Activated T-cell treated with anti-CD3 and anti-CD28 coated beads, Interleukin-2, amount 50 U/mL, for 24 hours (primary cell): ENCODE measurements at regions not wholly inside any gene's neighbourhood (a gene's known extent, or its start where the extent isn't known, plus 50 kb on each side); places are given as distances from the start of the nearest gene placed in this dataset.

ENCODE experiments used
- DNase-seq: peaks from one replicate; pipeline ENCODE4 v3.0.0-alpha.2; 2020
- H3K27ac Mint-ChIP-seq: 2 replicates; pipeline ENCODE4 v1.8.0; 2020; ENCODE audit warnings: mild to moderate bottlenecking, mixed read lengths
- H3K27me3 Mint-ChIP-seq: 2 replicates; pipeline ENCODE4 v1.8.0; 2020; ENCODE audit warnings: mixed read lengths
- H3K36me3 Mint-ChIP-seq: 2 replicates; pipeline ENCODE4 v1.8.0; 2020; ENCODE audit warnings: low read depth, mixed read lengths
- H3K4me1 Mint-ChIP-seq: 2 replicates; pipeline ENCODE4 v1.8.0; 2020; ENCODE audit warnings: low read depth, mixed read lengths
- H3K4me3 Mint-ChIP-seq: 2 replicates; pipeline ENCODE4 v1.8.0; 2020; ENCODE audit warnings: mild to moderate bottlenecking, moderate library complexity, mixed read lengths
- H3K9me3 Mint-ChIP-seq: 2 replicates; pipeline ENCODE4 v1.8.0; 2020; ENCODE audit warnings: mixed read lengths

- H3K4me1 Mint-ChIP-seq: peaks cover 7% of the 10 kb centered on the region
- H3K9me3 Mint-ChIP-seq: no peaks in the 10 kb centered on the region
- no peak overlapping the region for H3K4me3 Mint-ChIP-seq
- no peak for DNase-seq
- H3K36me3 Mint-ChIP-seq: no peaks in the 10 kb centered on the region
- no peak overlapping the region for H3K27ac Mint-ChIP-seq
- H3K27me3 Mint-ChIP-seq: peaks cover 59% of the 10 kb centered on the region
Measured at GRCh38 chrX:110408949-110409588, 50.4 kb downstream of the RTL9 start.

- DNase-seq: no peak
Measured at GRCh38 chrX:110409925-110410324, 51.3 kb downstream of the RTL9 start.

GRCh38 chrX:110410603-110411002 is 52.0 kb downstream of the RTL9 start:
- no peak for DNase-seq

More at GRCh38 chrX:110409925-110410324, 51.3 kb downstream of the RTL9 start:
- no peak overlapping the region for H3K27ac Mint-ChIP-seq
- peaks cover 58% of the 10 kb centered on the region for H3K27me3 Mint-ChIP-seq
- H3K4me3 Mint-ChIP-seq: no peak overlapping the region
- no peaks in the 10 kb centered on the region for H3K36me3 Mint-ChIP-seq
- no peaks in the 10 kb centered on the region for H3K9me3 Mint-ChIP-seq
- H3K4me1 Mint-ChIP-seq: peaks cover 7% of the 10 kb centered on the region

GRCh38 chrX:110412971-110413726 is 54.5 kb downstream of the RTL9 start:
- Mint-ChIP-seq H3K9me3 (no peaks in the 10 kb centered on the region), H3K4me3 (no peak overlapping the region), H3K27me3 (peaks cover 66% of the 10 kb centered on the region), H3K27ac (no peak overlapping the region), H3K36me3 (no peaks in the 10 kb centered on the region), H3K4me1 (peaks cover 7% of the 10 kb centered on the region)
- peak; percentile 78 for DNase-seq

More at GRCh38 chrX:110410603-110411002, 52.0 kb downstream of the RTL9 start:
- Mint-ChIP-seq H3K36me3 (no peaks in the 10 kb centered on the region), H3K4me1 (peaks cover 7% of the 10 kb centered on the region), H3K9me3 (no peaks in the 10 kb centered on the region), H3K27ac (no peak overlapping the region), H3K27me3 (peaks cover 62% of the 10 kb centered on the region), H3K4me3 (no peak overlapping the region)

- no peak for DNase-seq
- H3K4me3 Mint-ChIP-seq: no peak overlapping the region
- H3K4me1 Mint-ChIP-seq: peaks cover 7% of the 10 kb centered on the region
- no peaks in the 10 kb centered on the region for H3K36me3 Mint-ChIP-seq
- peaks cover 65% of the 10 kb centered on the region for H3K27me3 Mint-ChIP-seq
- no peaks in the 10 kb centered on the region for H3K9me3 Mint-ChIP-seq
- H3K27ac Mint-ChIP-seq: no peak overlapping the region
Measured at GRCh38 chrX:110413727-110414124, 55.1 kb downstream of the RTL9 start.

- no peak overlapping the region for H3K27ac Mint-ChIP-seq
- peaks cover 70% of the 10 kb centered on the region for H3K27me3 Mint-ChIP-seq
- no peak overlapping the region for H3K4me3 Mint-ChIP-seq
Measured at GRCh38 chrX:110414273-110414672, 55.6 kb downstream of the RTL9 start.

GRCh38 chrX:110414679-110415439 is 56.2 kb downstream of the RTL9 start:
- Mint-ChIP-seq H3K27ac (no peak overlapping the region), H3K4me1 (peaks cover 6% of the 10 kb centered on the region), H3K27me3 (peaks cover 70% of the 10 kb centered on the region), H3K36me3 (no peaks in the 10 kb centered on the region), H3K4me3 (no peak overlapping the region), H3K9me3 (no peaks in the 10 kb centered on the region)
- DNase-seq: no peak

More at GRCh38 chrX:110414273-110414672, 55.6 kb downstream of the RTL9 start:
- Mint-ChIP-seq H3K9me3 (no peaks in the 10 kb centered on the region), H3K4me1 (peaks cover 7% of the 10 kb centered on the region), H3K36me3 (no peaks in the 10 kb centered on the region)
- DNase-seq: no peak

GRCh38 chrX:110415440-110416170 is 57.0 kb downstream of the RTL9 start:
- Mint-ChIP-seq H3K27ac (no peak overlapping the region), H3K4me1 (peaks cover 3% of the 10 kb centered on the region), H3K36me3 (no peaks in the 10 kb centered on the region), H3K9me3 (no peaks in the 10 kb centered on the region), H3K4me3 (no peak overlapping the region), H3K27me3 (peaks cover 67% of the 10 kb centered on the region)
- DNase-seq: no peak

- no peak for DNase-seq
- H3K27me3 Mint-ChIP-seq: peaks cover 62% of the 10 kb centered on the region
Measured at GRCh38 chrX:110417128-110417527, 58.5 kb downstream of the RTL9 start.

GRCh38 chrX:110418316-110419235 is 59.9 kb downstream of the RTL9 start:
- H3K4me1 Mint-ChIP-seq: no peaks in the 10 kb centered on the region
- no peak overlapping the region for H3K27ac Mint-ChIP-seq
- H3K9me3 Mint-ChIP-seq: no peaks in the 10 kb centered on the region
- H3K36me3 Mint-ChIP-seq: no peaks in the 10 kb centered on the region
- DNase-seq: no peak
- peaks cover 55% of the 10 kb centered on the region for H3K27me3 Mint-ChIP-seq
- no peak overlapping the region for H3K4me3 Mint-ChIP-seq

More at GRCh38 chrX:110417128-110417527, 58.5 kb downstream of the RTL9 start:
- Mint-ChIP-seq H3K27ac (no peak overlapping the region), H3K4me1 (peaks cover 3% of the 10 kb centered on the region), H3K4me3 (no peak overlapping the region), H3K36me3 (no peaks in the 10 kb centered on the region), H3K9me3 (no peaks in the 10 kb centered on the region)

- no peak overlapping the region for H3K27ac Mint-ChIP-seq
- H3K9me3 Mint-ChIP-seq: no peaks in the 10 kb centered on the region
- H3K4me1 Mint-ChIP-seq: no peaks in the 10 kb centered on the region
- H3K4me3 Mint-ChIP-seq: no peak overlapping the region
- peaks cover 50% of the 10 kb centered on the region for H3K27me3 Mint-ChIP-seq
- no peak for DNase-seq
- H3K36me3 Mint-ChIP-seq: no peaks in the 10 kb centered on the region
Measured at GRCh38 chrX:110419512-110419911, 60.9 kb downstream of the RTL9 start.

GRCh38 chrX:110420771-110421499 is 62.3 kb downstream of the RTL9 start:
- Mint-ChIP-seq H3K9me3 (no peaks in the 10 kb centered on the region), H3K4me1 (no peaks in the 10 kb centered on the region)

More at GRCh38 chrX:110420771-110421499, 62.3 kb downstream of the RTL9 start:
- H3K36me3 Mint-ChIP-seq: no peaks in the 10 kb centered on the region
- H3K4me3 Mint-ChIP-seq: no peak overlapping the region
- DNase-seq: no peak
- H3K27me3 Mint-ChIP-seq: peaks cover 46% of the 10 kb centered on the region
- no peak overlapping the region for H3K27ac Mint-ChIP-seq
